HUES64 (cell line): ENCODE measurements at regions not wholly inside any gene's neighbourhood (a gene's known extent, or its start where the extent isn't known, plus 50 kb on each side); places are given as distances from the start of the nearest gene placed in this dataset.
A peak's percentile ranks its signal among the peaks of the same experiment; 100 is the strongest.

ENCODE experiments used
- H3K27ac ChIP-seq: 2 replicates; pipeline ENCODE4 v1.7.0; 2013; ENCODE audit warnings: low read depth, low read length, inconsistent platforms
- H3K27me3 ChIP-seq: 2 replicates; pipeline ENCODE4 v1.6.1; 2013; ENCODE audit warnings: mild to moderate bottlenecking, low read length; ENCODE audit not compliant: insufficient read depth
- H3K36me3 ChIP-seq: 2 replicates; pipeline ENCODE4 v1.6.1; 2013; ENCODE audit warnings: mild to moderate bottlenecking, low read length; ENCODE audit not compliant: insufficient read depth
- H3K4me1 ChIP-seq: 2 replicates; pipeline ENCODE4 v1.6.1; 2013; ENCODE audit warnings: mild to moderate bottlenecking, low read length, moderate library complexity; ENCODE audit not compliant: insufficient read depth
- H3K4me3 ChIP-seq: 2 replicates; pipeline ENCODE4 v1.5.1; 2013; ENCODE audit warnings: mild to moderate bottlenecking, low read length, moderate library complexity
- H3K9ac ChIP-seq: 2 replicates; pipeline ENCODE4 v1.6.1; 2013; ENCODE audit warnings: mild to moderate bottlenecking, low read depth, low read length
- H3K9me3 ChIP-seq: 2 replicates; pipeline ENCODE4 v1.6.1; 2013; ENCODE audit warnings: low read depth, low read length; ENCODE audit not compliant: insufficient read depth
- WGBS: fragments of 150-250, 120-280 bp; methylation state at CpG from one replicate; pipeline ENCODE4 v1.1.7; 2013; ENCODE audit warnings: missing lambda C conversion rate; 5-methylcytosine and 5-hydroxymethylcytosine counted together

- no peak overlapping the region for H3K4me3 ChIP-seq
- 92% methylated on average over 3 of the region's 3 CpGs for WGBS
- no peaks in the 10 kb centered on the region for H3K36me3 ChIP-seq
- no peak overlapping the region for H3K27ac ChIP-seq
- H3K27me3 ChIP-seq, result no peaks in the 10 kb centered on the region
- no peak overlapping the region for H3K9ac ChIP-seq
- no peaks in the 10 kb centered on the region for H3K4me1 ChIP-seq
- H3K9me3 ChIP-seq, result no peaks in the 10 kb centered on the region
These were observed 788.4 kb upstream of the FAM98A start for GRCh38 chr2:34387536-34387935.

GRCh38 chr2:34379586-34379985 lies 780.5 kb upstream of the FAM98A start:
- WGBS, result 86% methylated on average over 1 of the region's 2 CpGs
- Histone ChIP-seq H3K27ac (no peak overlapping the region), H3K4me3 (no peak overlapping the region), H3K36me3 (no peaks in the 10 kb centered on the region), H3K4me1 (no peaks in the 10 kb centered on the region), H3K27me3 (no peaks in the 10 kb centered on the region), H3K9me3 (no peaks in the 10 kb centered on the region), H3K9ac (no peak overlapping the region)

GRCh38 chr2:34373586-34374233 lies 774.6 kb upstream of the FAM98A start:
- Histone ChIP-seq H3K27ac (no peak overlapping the region), H3K27me3 (no peaks in the 10 kb centered on the region), H3K4me1 (peaks cover 5% of the 10 kb centered on the region; the same call in 1 of the 2 replicates), H3K9me3 (no peaks in the 10 kb centered on the region), H3K36me3 (no peaks in the 10 kb centered on the region), H3K9ac (no peak overlapping the region), H3K4me3 (no peak overlapping the region)
- 99% methylated on average over 4 of the region's 4 CpGs for WGBS

GRCh38 chr2:34372967-34373366 lies 773.9 kb upstream of the FAM98A start:
- 100% methylated on average over 1 of the region's 2 CpGs for WGBS
- H3K4me1 ChIP-seq, result peaks cover 5% of the 10 kb centered on the region; the same call in 1 of the 2 replicates
- H3K27me3 ChIP-seq, result no peaks in the 10 kb centered on the region
- H3K36me3 ChIP-seq, result no peaks in the 10 kb centered on the region
- no peaks in the 10 kb centered on the region for H3K9me3 ChIP-seq
- H3K9ac ChIP-seq, result no peak overlapping the region
- H3K27ac ChIP-seq, result no peak overlapping the region
- H3K4me3 ChIP-seq, result no peak overlapping the region

GRCh38 chr2:34371711-34372110 lies 772.6 kb upstream of the FAM98A start:
- 92% methylated on average over 3 of the region's 3 CpGs for WGBS
- Histone ChIP-seq H3K4me3 (no peak overlapping the region), H3K27me3 (no peaks in the 10 kb centered on the region), H3K36me3 (no peaks in the 10 kb centered on the region), H3K9ac (no peak overlapping the region), H3K9me3 (no peaks in the 10 kb centered on the region), H3K27ac (no peak overlapping the region), H3K4me1 (peaks cover 10% of the 10 kb centered on the region)

- Histone ChIP-seq H3K9ac (no peak overlapping the region), H3K4me3 (no peak overlapping the region), H3K36me3 (no peaks in the 10 kb centered on the region), H3K9me3 (no peaks in the 10 kb centered on the region), H3K27me3 (no peaks in the 10 kb centered on the region), H3K4me1 (peaks cover 37% of the 10 kb centered on the region), H3K27ac (no peak overlapping the region)
- 71% methylated on average over 1 of the region's 1 CpG for WGBS
These were observed 769.2 kb upstream of the FAM98A start for GRCh38 chr2:34368304-34368703.

- no peaks in the 10 kb centered on the region for H3K27me3 ChIP-seq
- 0% methylated on average over 2 of the region's 3 CpGs for WGBS
- peaks cover 43% of the 10 kb centered on the region for H3K4me1 ChIP-seq
- no peaks in the 10 kb centered on the region for H3K9me3 ChIP-seq
- peak overlapping the region; percentile 35 for H3K4me3 ChIP-seq
- H3K9ac ChIP-seq, result peak overlapping the region; percentile 45; the same call in 1 of the 2 replicates
- H3K36me3 ChIP-seq, result no peaks in the 10 kb centered on the region
- H3K27ac ChIP-seq, result peak overlapping the region; percentile 90; the same call in 1 of the 2 replicates
These were observed 766.8 kb upstream of the FAM98A start for GRCh38 chr2:34365932-34366331.

- peak overlapping the region; percentile 90; the same call in 1 of the 2 replicates for H3K27ac ChIP-seq
- H3K36me3 ChIP-seq, result no peaks in the 10 kb centered on the region
- H3K9me3 ChIP-seq, result no peaks in the 10 kb centered on the region
- peak overlapping the region; percentile 5; the same call in 1 of the 2 replicates for H3K4me3 ChIP-seq
- no peaks in the 10 kb centered on the region for H3K27me3 ChIP-seq
- H3K9ac ChIP-seq, result no peak overlapping the region
- no CpG with 5 or more reads among the region's 2 CpGs for WGBS
- peaks cover 43% of the 10 kb centered on the region for H3K4me1 ChIP-seq
These were observed 766.4 kb upstream of the FAM98A start for GRCh38 chr2:34365512-34365911.

- Histone ChIP-seq H3K27ac (no peak overlapping the region), H3K27me3 (no peaks in the 10 kb centered on the region), H3K4me1 (peaks cover 7% of the 10 kb centered on the region), H3K36me3 (no peaks in the 10 kb centered on the region), H3K9me3 (no peaks in the 10 kb centered on the region), H3K4me3 (no peak overlapping the region), H3K9ac (no peak overlapping the region)
- 80% methylated on average over 2 of the region's 2 CpGs for WGBS
These were observed 754.5 kb upstream of the FAM98A start for GRCh38 chr2:34353509-34354113.

GRCh38 chr2:34349527-34349926 lies 750.4 kb upstream of the FAM98A start:
- H3K27ac ChIP-seq, result no peak overlapping the region
- 87% methylated on average over 1 of the region's 1 CpG for WGBS
- H3K4me3 ChIP-seq, result no peak overlapping the region
- H3K9ac ChIP-seq, result no peak overlapping the region
- H3K9me3 ChIP-seq, result no peaks in the 10 kb centered on the region
- no peaks in the 10 kb centered on the region for H3K27me3 ChIP-seq
- no peaks in the 10 kb centered on the region for H3K36me3 ChIP-seq
- H3K4me1 ChIP-seq, result peaks cover 7% of the 10 kb centered on the region

- no peak overlapping the region for H3K27ac ChIP-seq
- H3K4me1 ChIP-seq, result no peaks in the 10 kb centered on the region
- H3K9ac ChIP-seq, result no peak overlapping the region
- whole genome bisulfite sequencing, result 80% methylated on average over 1 of the region's 2 CpGs
- H3K4me3 ChIP-seq, result no peak overlapping the region
- H3K9me3 ChIP-seq, result no peaks in the 10 kb centered on the region
- H3K36me3 ChIP-seq, result no peaks in the 10 kb centered on the region
- no peaks in the 10 kb centered on the region for H3K27me3 ChIP-seq
These were observed 745.9 kb upstream of the FAM98A start for GRCh38 chr2:34345030-34345429.
